ENCODE measurements at regions not wholly inside any gene's neighbourhood (a gene's known extent, or its start where the extent isn't known, plus 50 kb on each side); places are given as distances from the start of the nearest gene placed in this dataset.

DNA sequence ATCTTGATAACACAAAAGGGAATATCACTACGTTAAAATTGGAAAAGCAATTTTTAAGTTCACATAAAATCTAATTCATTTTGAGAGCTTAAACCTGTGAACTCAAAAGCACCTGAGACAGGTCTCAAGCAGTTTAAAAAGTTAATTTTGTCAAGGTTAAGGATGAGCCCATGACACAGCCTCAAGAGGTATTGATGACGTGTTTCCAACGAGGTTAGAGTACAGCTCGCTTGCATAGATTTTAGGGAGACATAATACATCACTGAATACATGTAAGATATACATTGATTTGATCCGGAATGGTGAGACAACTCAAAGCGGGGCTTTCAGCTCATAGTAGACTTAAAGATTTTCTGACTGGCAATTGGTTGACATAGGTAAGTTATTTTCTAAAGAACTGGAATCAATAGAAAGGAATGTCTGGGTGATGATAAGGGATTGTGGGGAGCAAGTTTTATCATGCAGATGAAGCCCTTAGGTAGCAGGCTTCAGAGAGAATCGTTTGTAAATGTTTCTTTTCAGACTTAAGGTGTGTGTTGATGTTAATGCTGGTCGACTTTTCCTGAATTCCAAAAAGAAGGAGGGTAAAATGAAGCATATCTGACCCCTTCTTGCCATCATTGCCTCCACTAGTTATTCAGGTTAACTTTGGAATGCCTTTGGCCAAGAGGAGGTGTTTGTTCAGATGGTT, 2890.6 kb downstream of the PCDH9 start:
- no peaks in the 10 kb centered on the region for H3K36me3 ChIP-seq (ENCODE audit: control insufficient read depth, low read length)
- H3K9me3 ChIP-seq (ENCODE audit: control insufficient read depth, insufficient read depth, low read length) = no peaks in the 10 kb centered on the region
- H3K79me2 ChIP-seq (ENCODE audit: control insufficient read depth, low read length) = no peaks in the 10 kb centered on the region
- H3K27ac ChIP-seq (ENCODE audit: low read depth, low read length) = no peak overlapping the region
- H3F3A ChIP-seq (ENCODE audit: control insufficient read depth, insufficient read depth) = no peaks in the 10 kb centered on the region
- H4K20me1 ChIP-seq (ENCODE audit: control insufficient read depth, insufficient read depth, low read depth, low read length) = no peaks in the 10 kb centered on the region
- no peak overlapping the region for H3K4me3 ChIP-seq (ENCODE audit: low read length)
- no peaks in the 10 kb centered on the region for H3K9me2 ChIP-seq (replicated peaks; ENCODE audit: control insufficient read depth, low read length)
- no peaks in the 10 kb centered on the region for H3K27me3 ChIP-seq (ENCODE audit: control insufficient read depth, low read length)
- H3K4me1 ChIP-seq (ENCODE audit: control insufficient read depth, low read length) = no peaks in the 10 kb centered on the region
- TF ChIP-seq, protein P1, sequence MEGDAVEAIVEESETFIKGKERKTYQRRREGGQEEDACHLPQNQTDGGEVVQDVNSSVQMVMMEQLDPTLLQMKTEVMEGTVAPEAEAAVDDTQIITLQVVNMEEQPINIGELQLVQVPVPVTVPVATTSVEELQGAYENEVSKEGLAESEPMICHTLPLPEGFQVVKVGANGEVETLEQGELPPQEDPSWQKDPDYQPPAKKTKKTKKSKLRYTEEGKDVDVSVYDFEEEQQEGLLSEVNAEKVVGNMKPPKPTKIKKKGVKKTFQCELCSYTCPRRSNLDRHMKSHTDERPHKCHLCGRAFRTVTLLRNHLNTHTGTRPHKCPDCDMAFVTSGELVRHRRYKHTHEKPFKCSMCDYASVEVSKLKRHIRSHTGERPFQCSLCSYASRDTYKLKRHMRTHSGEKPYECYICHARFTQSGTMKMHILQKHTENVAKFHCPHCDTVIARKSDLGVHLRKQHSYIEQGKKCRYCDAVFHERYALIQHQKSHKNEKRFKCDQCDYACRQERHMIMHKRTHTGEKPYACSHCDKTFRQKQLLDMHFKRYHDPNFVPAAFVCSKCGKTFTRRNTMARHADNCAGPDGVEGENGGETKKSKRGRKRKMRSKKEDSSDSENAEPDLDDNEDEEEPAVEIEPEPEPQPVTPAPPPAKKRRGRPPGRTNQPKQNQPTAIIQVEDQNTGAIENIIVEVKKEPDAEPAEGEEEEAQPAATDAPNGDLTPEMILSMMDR (IDR thresholded peaks at IDR 0.05; ENCODE audit: low read depth, low read length, poor library complexity, severe bottlenecking) = no peak
- TF ChIP-seq EZH2phosphoT487 (IDR thresholded peaks at IDR 0.05; ENCODE audit: borderline replicate concordance, low read length) = no peak
- H3K4me2 ChIP-seq (ENCODE audit: low read length) = no peak overlapping the region

DNA sequence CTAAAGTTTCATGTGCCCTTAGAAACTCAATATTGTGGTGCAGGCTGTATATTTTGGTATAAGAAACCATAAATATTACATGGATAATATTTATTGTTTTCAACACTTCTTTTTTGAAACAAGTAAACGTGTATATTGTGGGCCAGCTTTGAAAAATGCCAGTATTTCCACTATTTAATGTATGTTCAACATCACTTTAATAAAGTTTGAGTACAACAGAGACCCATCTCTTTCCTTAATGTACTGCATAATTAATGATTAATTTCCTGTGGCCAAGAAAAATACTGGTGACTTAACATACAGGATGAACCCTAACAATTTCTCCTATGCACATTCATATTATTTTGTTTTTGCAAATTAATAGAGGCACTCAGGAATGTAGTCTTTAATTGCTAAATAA, 2891.5 kb downstream of the PCDH9 start:
- H3K9me2 ChIP-seq (replicated peaks; ENCODE audit: control insufficient read depth, low read length) = no peaks in the 10 kb centered on the region
- no peaks in the 10 kb centered on the region for H3K79me2 ChIP-seq (ENCODE audit: control insufficient read depth, low read length)
- H3F3A ChIP-seq (ENCODE audit: control insufficient read depth, insufficient read depth) = no peaks in the 10 kb centered on the region
- no peaks in the 10 kb centered on the region for H3K36me3 ChIP-seq (ENCODE audit: control insufficient read depth, low read length)
- no peaks in the 10 kb centered on the region for H3K27me3 ChIP-seq (ENCODE audit: control insufficient read depth, low read length)
- H4K20me1 ChIP-seq (ENCODE audit: control insufficient read depth, insufficient read depth, low read depth, low read length) = no peaks in the 10 kb centered on the region
- no peaks in the 10 kb centered on the region for H3K4me1 ChIP-seq (ENCODE audit: control insufficient read depth, low read length)
- H3K27ac ChIP-seq (ENCODE audit: low read depth, low read length) = no peak overlapping the region
- TF ChIP-seq, protein P1 (IDR thresholded peaks at IDR 0.05; ENCODE audit: low read depth, low read length, poor library complexity, severe bottlenecking) = no peak
- TF ChIP-seq EZH2phosphoT487 (IDR thresholded peaks at IDR 0.05; ENCODE audit: borderline replicate concordance, low read length) = no peak
- no peak overlapping the region for H3K4me2 ChIP-seq (ENCODE audit: low read length)
- H3K4me3 ChIP-seq (ENCODE audit: low read length) = no peak overlapping the region
- peaks cover 4% of the 10 kb centered on the region; the same call in 1 of the 2 replicates for H3K9me3 ChIP-seq (ENCODE audit: control insufficient read depth, insufficient read depth, low read length)

DNA sequence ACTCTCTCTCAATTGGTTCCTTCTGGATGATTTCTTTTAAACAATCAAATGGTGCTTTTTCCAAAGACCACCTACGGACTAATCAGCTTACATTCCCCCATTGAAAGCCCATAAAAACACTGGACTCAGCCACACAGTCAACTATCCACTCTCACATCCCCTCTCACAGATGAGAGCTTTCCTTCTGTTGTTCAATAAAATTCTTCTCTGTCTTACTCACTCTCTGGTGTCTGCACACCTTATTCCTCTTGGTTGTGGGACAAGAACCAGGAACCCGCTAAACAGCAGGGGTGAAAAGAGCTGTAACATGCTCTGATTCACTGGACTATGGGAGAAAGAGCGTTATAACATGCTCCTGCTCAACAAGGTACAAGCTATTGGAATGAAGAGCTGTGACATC, 2896.2 kb downstream of the PCDH9 start:
- Histone ChIP-seq H3K79me2 (ENCODE audit: control insufficient read depth, low read length) (no peaks in the 10 kb centered on the region), H3K4me2 (ENCODE audit: low read length) (no peak overlapping the region), H3K27me3 (ENCODE audit: control insufficient read depth, low read length) (no peaks in the 10 kb centered on the region), H4K20me1 (ENCODE audit: control insufficient read depth, insufficient read depth, low read depth, low read length) (no peaks in the 10 kb centered on the region), H3K4me3 (ENCODE audit: low read length) (no peak overlapping the region), H3K9me2 (replicated peaks; ENCODE audit: control insufficient read depth, low read length) (no peaks in the 10 kb centered on the region), H3K9me3 (ENCODE audit: control insufficient read depth, insufficient read depth, low read length) (peaks cover 6% of the 10 kb centered on the region; the same call in 1 of the 2 replicates), H3K36me3 (ENCODE audit: control insufficient read depth, low read length) (no peaks in the 10 kb centered on the region), H3K27ac (ENCODE audit: low read depth, low read length) (no peak overlapping the region), H3F3A (ENCODE audit: control insufficient read depth, insufficient read depth) (no peaks in the 10 kb centered on the region), H3K4me1 (ENCODE audit: control insufficient read depth, low read length) (no peaks in the 10 kb centered on the region)
- TF ChIP-seq, protein P1 (IDR thresholded peaks at IDR 0.05; ENCODE audit: low read depth, low read length, poor library complexity, severe bottlenecking) = no peak
- no peak for TF ChIP-seq EZH2phosphoT487 (IDR thresholded peaks at IDR 0.05; ENCODE audit: borderline replicate concordance, low read length)
